Caco-2 (cell line): ENCODE measurements at regions not wholly inside any gene's neighbourhood (a gene's known extent, or its start where the extent isn't known, plus 50 kb on each side); places are given as distances from the start of the nearest gene placed in this dataset.
"Not testable (repeated sequence)": the region's sequence is repeated elsewhere in the genome, so short reads cannot be mapped to it uniquely, and the experiment has no call there.

Source experiments
- BruUV-seq: library from RNA; stranded (reverse); fragments of 400-500 nt; replicated peaks from 2 replicates; lab custom pipeline; 2021; lab: Mats Ljungman, UMichigan
- CTCF ChIA-PET: fragments of 300-600 bp; sonication (Branson Sonifier 250); formaldehyde crosslinking; loops from one replicate; lab custom pipeline; 2022; ENCODE audit warnings: antibody characterized with exemption; lab: Charles Lee
- POLR2A ChIA-PET: fragments of 300-600 bp; sonication (Branson Sonifier 250); formaldehyde crosslinking; loops from one replicate; lab custom pipeline; 2022; ENCODE audit warnings: antibody characterized with exemption; lab: Charles Lee
- DNase-seq, 2 experiments: peaks; one replicate each; pipeline versions ENCODE4 v3.0.0 to v3.0.0-alpha.2; 2020 to 2022
- H3K27me3 ChIP-seq: replicated peaks from 2 replicates; pipeline ENCODE4 v1.6.0; 2011; ENCODE audit warnings: low read length; ENCODE audit not compliant: control insufficient read depth, insufficient read depth
- H3K36me3 ChIP-seq: 2 replicates; pipeline ENCODE4 v1.5.1; 2011; ENCODE audit warnings: low read length; ENCODE audit not compliant: control insufficient read depth, insufficient read depth
- H3K4me1 ChIP-seq: fragments of 250-450 bp; sonication (Bioruptor Pico); 2 replicates; pipeline ENCODE4 v1.5.1; 2020; ENCODE audit warnings: mild to moderate bottlenecking
- H3K4me3 ChIP-seq: 2 replicates; pipeline ENCODE4 v1.5.1; 2011; ENCODE audit warnings: low read depth, mild to moderate bottlenecking, control low read depth, low read length
- H3K9me3 ChIP-seq: fragments of 250-450 bp; sonication (Bioruptor Pico); 2 replicates; pipeline ENCODE4 v1.5.1; 2020; ENCODE audit warnings: mild to moderate bottlenecking, moderate library complexity
- H3K27ac Mint-ChIP-seq: one replicate; pipeline ENCODE4 v1.8.0; 2022; ENCODE audit warnings: mixed read lengths; ENCODE audit not compliant: unreplicated experiment
- H3K27me3 Mint-ChIP-seq: one replicate; pipeline ENCODE4 v1.8.0; 2022; ENCODE audit warnings: mixed read lengths; ENCODE audit not compliant: insufficient read depth, unreplicated experiment
- H3K36me3 Mint-ChIP-seq: one replicate; pipeline ENCODE4 v1.8.0; 2022; ENCODE audit warnings: mild to moderate bottlenecking, mixed read lengths; ENCODE audit not compliant: insufficient read depth, unreplicated experiment
- H3K4me1 Mint-ChIP-seq: one replicate; pipeline ENCODE4 v1.8.0; 2022; ENCODE audit warnings: low read depth, mixed read lengths; ENCODE audit not compliant: unreplicated experiment
- H3K4me3 Mint-ChIP-seq: one replicate; pipeline ENCODE4 v1.8.0; 2022; ENCODE audit warnings: mild to moderate bottlenecking, moderate library complexity, mixed read lengths; ENCODE audit not compliant: unreplicated experiment
- H3K9me3 Mint-ChIP-seq: one replicate; pipeline ENCODE4 v1.8.0; 2022; ENCODE audit warnings: mixed read lengths; ENCODE audit not compliant: unreplicated experiment
- CTCF ChIP-seq, 2 experiments: fragments of 200-600 bp in 1 of 2; IDR thresholded peaks; 1 replicate in 1 of 2; 2 replicates in 1 of 2; pipeline versions ENCODE4 v1.5.1 to v1.8.0; 2011 to 2022; ENCODE audit warnings: antibody characterized with exemption in 1 of 2, control low read depth in 1 of 2, inconsistent platforms in 1 of 2, low read depth in 1 of 2, low read length in 1 of 2, mild to moderate bottlenecking in 1 of 2, moderate library complexity in 1 of 2; ENCODE audit not compliant: insufficient read depth in 1 of 2, severe bottlenecking in 1 of 2, unreplicated experiment in 1 of 2
- intact Hi-C: fragments of 100-400 bp; cut with micrococcal nuclease; formaldehyde crosslinking; loops from one replicate; pipeline ENCODE4 v1.10.0; 2022; ENCODE audit not compliant: unreplicated experiment

DNA sequence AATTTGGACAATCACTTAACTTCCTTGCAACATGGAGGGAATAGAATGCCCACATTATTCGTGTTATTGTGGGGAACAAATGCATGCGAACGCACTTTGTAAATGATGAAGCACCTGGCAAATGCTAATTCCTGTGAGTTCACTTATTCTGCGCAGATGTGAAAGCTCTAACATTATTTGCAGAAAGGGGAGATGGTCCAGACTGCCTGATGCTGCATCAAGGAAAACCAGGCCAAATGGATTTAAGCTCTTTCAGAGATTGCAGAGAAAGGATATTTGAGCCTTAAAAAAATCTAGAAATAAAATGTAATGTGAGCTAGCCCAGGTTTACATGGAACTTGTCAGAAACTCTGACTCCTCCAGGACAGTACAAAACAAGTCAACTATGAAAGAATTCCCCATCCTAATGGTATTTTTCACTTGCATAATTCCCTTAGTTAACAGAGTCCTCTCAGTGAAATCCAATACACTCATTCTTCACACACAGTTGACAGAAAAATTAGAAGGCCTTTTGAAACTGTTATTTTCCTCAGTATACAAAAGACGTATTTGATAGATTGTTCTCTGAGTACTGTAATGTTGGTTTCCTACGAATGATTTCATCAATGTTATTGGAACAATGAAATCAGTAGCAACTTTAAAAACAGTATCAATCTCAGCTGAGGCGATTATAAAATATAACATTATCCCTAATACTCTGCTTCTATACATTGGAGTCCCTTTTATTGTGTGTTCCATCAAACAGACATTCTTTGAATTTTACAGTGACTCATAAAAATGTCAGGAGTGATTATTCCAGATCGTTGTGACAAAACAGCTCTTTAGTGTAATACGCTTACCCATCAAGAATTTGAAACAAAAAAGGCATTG lies 136.3 kb upstream of the ANK3 start:
- Mint-ChIP-seq H3K4me1 (peaks cover 14% of the 10 kb centered on the region), H3K36me3 (no peaks in the 10 kb centered on the region), H3K27ac (no peak overlapping the region), H3K9me3 (peaks cover 13% of the 10 kb centered on the region), H3K27me3 (no peaks in the 10 kb centered on the region), H3K4me3 (no peak overlapping the region)
- TF ChIP-seq CTCF (IDR thresholded peaks at IDR 0.05; ENCODE audit: insufficient read depth in 1 of 2, low read depth in 1 of 2, low read length in 1 of 2, severe bottlenecking in 1 of 2, unreplicated experiment in 1 of 2) = no peak
- no peak overlapping the region for H3K4me3 ChIP-seq
- H3K9me3 ChIP-seq = no peaks in the 10 kb centered on the region
- no peaks in the 10 kb centered on the region for H3K36me3 ChIP-seq
- DNase-seq = no peak
- H3K27me3 ChIP-seq = no peaks in the 10 kb centered on the region
- CTCF ChIA-PET = no interaction called here
- no peaks in the 10 kb centered on the region for H3K4me1 ChIP-seq
- POLR2A ChIA-PET = no interaction called here
- intact Hi-C loops = no loop called here
- BruUV-seq = no TSS peak

GRCh38 chr10:60524541-60524940 lies 134.9 kb upstream of the ANK3 start:
- Mint-ChIP-seq H3K9me3 (peaks cover 13% of the 10 kb centered on the region), H3K4me1 (peaks cover 14% of the 10 kb centered on the region), H3K27me3 (no peaks in the 10 kb centered on the region), H3K36me3 (no peaks in the 10 kb centered on the region), H3K27ac (no peak overlapping the region), H3K4me3 (no peak overlapping the region)
- no peak for TF ChIP-seq CTCF (IDR thresholded peaks at IDR 0.05; ENCODE audit: insufficient read depth in 1 of 2, low read depth in 1 of 2, low read length in 1 of 2, severe bottlenecking in 1 of 2, unreplicated experiment in 1 of 2)
- no peaks in the 10 kb centered on the region for H3K36me3 ChIP-seq
- CTCF ChIA-PET = no interaction called here
- BruUV-seq = no TSS peak
- DNase-seq = no peak
- intact Hi-C loops = no loop called here
- H3K9me3 ChIP-seq = no peaks in the 10 kb centered on the region
- no peaks in the 10 kb centered on the region for H3K27me3 ChIP-seq
- H3K4me3 ChIP-seq = no peak overlapping the region
- POLR2A ChIA-PET = no interaction called here
- no peaks in the 10 kb centered on the region for H3K4me1 ChIP-seq

DNA sequence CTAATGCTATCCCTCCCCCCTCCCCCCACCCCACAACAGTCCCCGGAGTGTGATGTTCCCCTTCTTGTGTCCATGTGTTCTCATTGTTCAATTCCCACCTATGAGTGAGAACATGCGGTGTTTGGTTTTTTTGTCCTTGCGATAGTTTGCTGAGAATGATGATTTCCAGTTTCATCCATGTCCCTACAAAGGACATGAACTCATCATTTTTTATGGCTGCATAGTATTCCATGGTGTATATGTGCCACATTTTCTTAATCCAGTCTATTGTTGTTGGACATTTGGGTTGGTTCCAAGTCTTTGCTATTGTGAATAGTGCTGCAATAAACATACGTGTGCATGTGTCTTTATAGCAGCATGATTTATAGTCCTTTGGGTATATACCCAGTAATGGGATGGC lies 133.7 kb upstream of the ANK3 start:
- not testable (repeated sequence) for H3K36me3 Mint-ChIP-seq

More for the DNA sequence above, 133.7 kb upstream of the ANK3 start:
- CTCF ChIA-PET, BruUV-seq, H3K27me3 Mint-ChIP-seq, H3K4me1 ChIP-seq, H3K4me3 Mint-ChIP-seq, H3K27me3 ChIP-seq, H3K27ac Mint-ChIP-seq, H3K4me3 ChIP-seq, intact Hi-C loops, H3K9me3 ChIP-seq, POLR2A ChIA-PET, DNase-seq, H3K36me3 ChIP-seq: not testable (repeated sequence)
- peaks cover 13% of the 10 kb centered on the region for H3K9me3 Mint-ChIP-seq
- H3K4me1 Mint-ChIP-seq = peaks cover 14% of the 10 kb centered on the region
